CD4-positive, alpha-beta T cell (primary cell): ENCODE measurements at regions not wholly inside any gene's neighbourhood (a gene's known extent, or its start where the extent isn't known, plus 50 kb on each side); places are given as distances from the start of the nearest gene placed in this dataset.

Experiments
- ATAC-seq: fragments of 200-7000 bp; cut with Tn5 transposase; one replicate; pipeline ENCODE4 v1.10.0; 2022; ENCODE audit warnings: mild to moderate bottlenecking; ENCODE audit not compliant: poor library complexity
- CTCF ChIA-PET: fragments of 350-600 bp; sonication (Branson Sonifier 250); formaldehyde crosslinking; loops from one replicate; lab custom pipeline; 2021; ENCODE audit warnings: antibody characterized with exemption, inconsistent platforms; lab: Charles Lee
- POLR2A ChIA-PET: fragments of 350-600 bp; sonication (Branson Sonifier 250); formaldehyde crosslinking; loops from one replicate; lab custom pipeline; 2021; ENCODE audit warnings: antibody characterized with exemption, inconsistent platforms; lab: Charles Lee
- DNase-seq, 14 experiments: peaks; one replicate each; pipeline ENCODE4 v3.0.0-alpha.2; 2013 to 2020; ENCODE audit warnings: mixed read lengths in 2 of 14
- H3K27ac ChIP-seq, 2 donors: one replicate each; pipeline versions ENCODE4 v1.5.1 to v1.7.0; 2013; ENCODE audit warnings: low read length in 2 of 2, low read depth in 1 of 2, mild to moderate bottlenecking in 1 of 2
- H3K27me3 ChIP-seq, 2 experiments: 1 replicate in 1 of 2; 2 replicates in 1 of 2; pipeline versions ENCODE4 v1.6.1 to v1.7.0; 2013; ENCODE audit warnings: low read length in 2 of 2, control low read depth in 1 of 2, mild to moderate bottlenecking in 1 of 2, moderate library complexity in 1 of 2; ENCODE audit not compliant: insufficient read depth in 2 of 2, control insufficient read depth in 1 of 2
- H3K36me3 ChIP-seq: one replicate; pipeline ENCODE4 v1.6.1; 2013; ENCODE audit warnings: low read length, control low read depth; ENCODE audit not compliant: insufficient read depth
- H3K4me1 ChIP-seq: one replicate; pipeline ENCODE4 v1.6.1; 2013; ENCODE audit warnings: low read length, control low read depth; ENCODE audit not compliant: insufficient read depth
- H3K4me3 ChIP-seq: one replicate; pipeline ENCODE4 v1.5.1; 2013; ENCODE audit warnings: mild to moderate bottlenecking, low read length, moderate library complexity
- H3K9me3 ChIP-seq, 2 experiments: 1 replicate in 1 of 2; 2 replicates in 1 of 2; pipeline versions ENCODE4 v1.6.1 to v1.7.0; 2013; ENCODE audit warnings: low read length in 2 of 2, mild to moderate bottlenecking in 2 of 2, control low read depth in 1 of 2, moderate library complexity in 1 of 2; ENCODE audit not compliant: control insufficient read depth in 1 of 2, insufficient read depth in 1 of 2
- H3K27ac Mint-ChIP-seq: one replicate; pipeline ENCODE4 v1.8.0; 2020; ENCODE audit warnings: mixed read lengths
- H3K27me3 Mint-ChIP-seq: one replicate; pipeline ENCODE4 v1.8.0; 2021; ENCODE audit warnings: mixed read lengths
- H3K36me3 Mint-ChIP-seq: one replicate; pipeline ENCODE4 v1.8.0; 2021; ENCODE audit warnings: low read depth, mixed read lengths
- H3K4me1 Mint-ChIP-seq: one replicate; pipeline ENCODE4 v1.8.0; 2021; ENCODE audit warnings: low read depth, mixed read lengths
- H3K4me3 Mint-ChIP-seq: one replicate; pipeline ENCODE4 v1.8.0; 2020; ENCODE audit warnings: mild to moderate bottlenecking, mixed read lengths
- H3K9me3 Mint-ChIP-seq: one replicate; pipeline ENCODE4 v1.8.0; 2020; ENCODE audit warnings: mixed read lengths
- CTCF ChIP-seq: fragments of 200-600 bp; IDR thresholded peaks from one replicate; pipeline ENCODE4 v1.8.0; 2022; ENCODE audit warnings: antibody characterized with exemption, mild to moderate bottlenecking
- intact Hi-C, 2 experiments: fragments of 100-400 bp; cut with DNase I in 1 of 2; cut with micrococcal nuclease in 1 of 2; formaldehyde crosslinking; loops; one replicate each; pipeline versions ENCODE4 v1.15.1 to v1.9.0; 2023 to 2025; cut with DNase I, micrococcal nuclease

DNA sequence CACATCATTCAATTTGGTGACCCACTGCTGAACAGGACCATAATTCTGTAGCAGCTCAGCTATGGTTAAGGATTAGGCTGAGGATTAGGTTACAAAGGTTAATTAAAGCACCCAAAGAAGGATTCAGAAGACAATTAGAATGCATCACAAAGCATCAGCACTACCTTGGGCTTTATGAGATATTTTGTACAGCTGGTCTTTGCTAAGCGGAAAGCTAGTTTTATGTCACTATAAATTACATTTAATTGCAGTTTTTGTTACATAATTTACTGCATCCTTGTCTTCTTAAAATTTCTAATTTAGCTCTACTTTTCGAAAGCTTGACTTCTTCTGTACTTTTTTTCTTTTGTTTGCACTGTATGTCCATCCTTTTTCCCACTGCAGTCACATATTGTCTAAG lies 711.5 kb downstream of the RPS29 start:
- Mint-ChIP-seq H3K27ac (no peak overlapping the region), H3K27me3 (no peaks in the 10 kb centered on the region), H3K4me3 (no peak overlapping the region), H3K4me1 (no peaks in the 10 kb centered on the region), H3K36me3 (no peaks in the 10 kb centered on the region), H3K9me3 (no peaks in the 10 kb centered on the region)
- DNase-seq, result no peak
- ChIA-PET POLR2A (no interaction called here), CTCF (no interaction called here)
- Histone ChIP-seq H3K27me3 (no peaks in the 10 kb centered on the region), H3K4me1 (no peaks in the 10 kb centered on the region), H3K4me3 (no peak overlapping the region), H3K27ac (no peak overlapping the region), H3K9me3 (peaks cover 0 to 3% of the 10 kb centered on the region in 2 experiments), H3K36me3 (no peaks in the 10 kb centered on the region)
- TF ChIP-seq CTCF, result no peak
- no peak for ATAC-seq
- intact Hi-C loops, result no loop called here

DNA sequence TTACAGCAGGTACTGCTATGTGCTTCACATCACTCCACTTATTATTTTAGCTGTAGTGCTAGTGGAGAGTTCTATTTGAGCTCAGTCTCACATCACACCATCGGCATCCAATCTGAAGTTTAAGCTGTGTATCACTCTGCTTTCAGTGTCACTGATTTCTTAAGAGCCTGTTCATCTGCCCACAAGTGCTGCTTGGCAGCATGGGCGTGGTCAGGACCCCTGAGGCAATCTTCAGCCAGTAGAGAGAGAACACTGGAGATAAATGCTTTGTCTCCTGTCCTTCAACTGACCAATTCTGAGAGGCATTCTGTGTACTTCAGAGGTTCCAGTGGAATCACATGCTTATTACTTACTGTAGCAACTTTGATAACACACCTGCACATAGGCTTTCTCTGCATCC lies 728.8 kb downstream of the RPS29 start:
- Histone ChIP-seq H3K36me3 (no peaks in the 10 kb centered on the region), H3K27ac (no peak overlapping the region), H3K9me3 (no peaks in the 10 kb centered on the region), H3K27me3 (no peaks in the 10 kb centered on the region), H3K4me3 (no peak overlapping the region), H3K4me1 (no peaks in the 10 kb centered on the region)
- Mint-ChIP-seq H3K27ac (no peak overlapping the region), H3K36me3 (no peaks in the 10 kb centered on the region), H3K4me1 (no peaks in the 10 kb centered on the region), H3K9me3 (no peaks in the 10 kb centered on the region), H3K4me3 (no peak overlapping the region), H3K27me3 (no peaks in the 10 kb centered on the region)
- TF ChIP-seq CTCF, result no peak
- no peak for ATAC-seq
- intact Hi-C loops, result no loop called here
- no peak for DNase-seq
- CTCF ChIA-PET, result no interaction called here
- POLR2A ChIA-PET, result no interaction called here

DNA sequence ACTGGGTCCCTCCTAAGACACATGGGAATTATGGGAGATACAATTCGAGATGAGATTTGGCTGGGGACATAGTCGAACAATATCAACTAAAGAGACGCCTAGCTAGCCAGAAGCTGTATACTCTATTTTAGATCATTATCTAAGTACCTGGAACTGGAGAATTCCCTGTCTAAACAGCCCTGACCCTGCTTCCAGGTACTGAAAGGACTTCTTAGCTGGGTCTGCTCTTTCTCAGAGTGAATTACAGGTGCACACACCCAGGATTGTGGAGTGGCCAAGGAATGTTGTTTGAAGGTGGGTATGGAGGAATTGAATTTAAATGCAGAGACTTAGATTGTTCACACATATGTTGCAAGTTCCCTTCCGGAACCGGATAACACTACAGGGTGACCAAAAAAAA lies 733.0 kb downstream of the RPS29 start:
- TF ChIP-seq CTCF, result no peak
- intact Hi-C loops, result no loop called here
- CTCF ChIA-PET, result no interaction called here

More for the DNA sequence above, 733.0 kb downstream of the RPS29 start:
- Mint-ChIP-seq H3K36me3 (no peaks in the 10 kb centered on the region), H3K4me1 (no peaks in the 10 kb centered on the region), H3K9me3 (no peaks in the 10 kb centered on the region), H3K27ac (no peak overlapping the region), H3K4me3 (no peak overlapping the region), H3K27me3 (no peaks in the 10 kb centered on the region)
- Histone ChIP-seq H3K4me1 (no peaks in the 10 kb centered on the region), H3K27ac (no peak overlapping the region), H3K27me3 (no peaks in the 10 kb centered on the region), H3K9me3 (no peaks in the 10 kb centered on the region), H3K36me3 (no peaks in the 10 kb centered on the region), H3K4me3 (no peak overlapping the region)
- POLR2A ChIA-PET, result no interaction called here
- ATAC-seq, result no peak
- no peak for DNase-seq
